GM23338 (cell line): ENCODE measurements at regions not wholly inside any gene's neighbourhood (a gene's known extent, or its start where the extent isn't known, plus 50 kb on each side); places are given as distances from the start of the nearest gene placed in this dataset.

Experiments used
- CREB1 ChIP-seq: fragments of 250-450 bp; sonication (Bioruptor Pico); IDR thresholded peaks from 2 replicates; pipeline ENCODE4 v1.5.0; 2020; ENCODE audit warnings: low read depth, mild to moderate bottlenecking, moderate library complexity
- EZH2 ChIP-seq: fragments of 200-600 bp; sonication (generic); IDR thresholded peaks from one replicate; pipeline ENCODE4 v1.8.0; 2017; ENCODE audit warnings: antibody characterized with exemption, mild to moderate bottlenecking, low read depth; ENCODE audit not compliant: unreplicated experiment
- EZH2phosphoT487 ChIP-seq: fragments of 200-600 bp; sonication (generic); IDR thresholded peaks from one replicate; pipeline ENCODE4 v1.8.1; 2018; ENCODE audit warnings: antibody characterized with exemption; ENCODE audit not compliant: unreplicated experiment
- NANOG ChIP-seq: IDR thresholded peaks from 2 replicates; pipeline ENCODE4 v1.6.1; 2016; ENCODE audit warnings: antibody characterized with exemption, borderline replicate concordance
- POLR2AphosphoS5 ChIP-seq: IDR thresholded peaks from 2 replicates; pipeline ENCODE4 v1.6.1; 2016; ENCODE audit warnings: antibody characterized with exemption, low read depth
- ZNF114 ChIP-seq: fragments of 250-450 bp; sonication (Bioruptor Pico); IDR thresholded peaks from 2 replicates; pipeline ENCODE4 v1.5.0; 2020; ENCODE audit warnings: mild to moderate bottlenecking, moderate library complexity
- ZNF331 ChIP-seq: fragments of 250-450 bp; sonication (Bioruptor Pico); IDR thresholded peaks from 2 replicates; pipeline ENCODE4 v1.5.0; 2020; ENCODE audit warnings: low read depth, mild to moderate bottlenecking, moderate library complexity
- TF ChIP-seq, protein P1 (sequence below): IDR thresholded peaks from one replicate; pipeline ENCODE4 v1.6.1; 2018; ENCODE audit warnings: antibody characterized with exemption; ENCODE audit not compliant: unreplicated experiment
- TF ChIP-seq, protein P2 (sequence below): IDR thresholded peaks from 2 replicates; pipeline ENCODE4 v1.6.1; 2016; ENCODE audit warnings: antibody characterized with exemption
- TF ChIP-seq, protein P3 (sequence below), 2 experiments: fragments of 200-600 bp in 1 of 2; sonication (generic) in 1 of 2; conservative IDR thresholded peaks; 2 replicates each; pipeline versions ENCODE4 v1.5.1 to v1.6.1; 2016 to 2017; ENCODE audit warnings: antibody characterized with exemption in 2 of 2, low read depth in 2 of 2, mild to moderate bottlenecking in 2 of 2, moderate library complexity in 1 of 2
- TF ChIP-seq, protein P4 (sequence below): fragments of 250-450 bp; sonication (Bioruptor Pico); IDR thresholded peaks from 2 replicates; pipeline ENCODE4 v1.5.0; 2020; ENCODE audit warnings: mild to moderate bottlenecking, moderate library complexity

DNA sequence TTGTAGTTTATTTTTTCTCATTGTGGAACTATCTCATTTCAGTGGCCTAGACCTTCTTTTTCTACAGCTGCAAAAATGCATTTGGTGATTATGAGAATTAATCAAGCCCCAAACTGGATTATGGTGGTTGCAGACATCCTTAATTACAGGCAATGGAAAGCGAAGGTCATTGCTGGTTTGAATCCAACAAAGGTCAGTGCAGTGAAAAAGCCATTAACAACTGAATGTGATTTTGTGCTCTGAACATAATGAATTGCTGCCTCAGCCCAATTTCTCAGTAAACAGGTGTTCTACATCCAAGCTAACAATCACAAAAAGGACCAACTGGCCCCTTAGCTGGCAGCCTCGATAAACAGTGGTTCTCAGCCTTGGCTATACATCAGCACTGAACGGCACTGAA is 260.1 kb upstream of the DPPA4 start:
- TF ChIP-seq, protein P1, sequence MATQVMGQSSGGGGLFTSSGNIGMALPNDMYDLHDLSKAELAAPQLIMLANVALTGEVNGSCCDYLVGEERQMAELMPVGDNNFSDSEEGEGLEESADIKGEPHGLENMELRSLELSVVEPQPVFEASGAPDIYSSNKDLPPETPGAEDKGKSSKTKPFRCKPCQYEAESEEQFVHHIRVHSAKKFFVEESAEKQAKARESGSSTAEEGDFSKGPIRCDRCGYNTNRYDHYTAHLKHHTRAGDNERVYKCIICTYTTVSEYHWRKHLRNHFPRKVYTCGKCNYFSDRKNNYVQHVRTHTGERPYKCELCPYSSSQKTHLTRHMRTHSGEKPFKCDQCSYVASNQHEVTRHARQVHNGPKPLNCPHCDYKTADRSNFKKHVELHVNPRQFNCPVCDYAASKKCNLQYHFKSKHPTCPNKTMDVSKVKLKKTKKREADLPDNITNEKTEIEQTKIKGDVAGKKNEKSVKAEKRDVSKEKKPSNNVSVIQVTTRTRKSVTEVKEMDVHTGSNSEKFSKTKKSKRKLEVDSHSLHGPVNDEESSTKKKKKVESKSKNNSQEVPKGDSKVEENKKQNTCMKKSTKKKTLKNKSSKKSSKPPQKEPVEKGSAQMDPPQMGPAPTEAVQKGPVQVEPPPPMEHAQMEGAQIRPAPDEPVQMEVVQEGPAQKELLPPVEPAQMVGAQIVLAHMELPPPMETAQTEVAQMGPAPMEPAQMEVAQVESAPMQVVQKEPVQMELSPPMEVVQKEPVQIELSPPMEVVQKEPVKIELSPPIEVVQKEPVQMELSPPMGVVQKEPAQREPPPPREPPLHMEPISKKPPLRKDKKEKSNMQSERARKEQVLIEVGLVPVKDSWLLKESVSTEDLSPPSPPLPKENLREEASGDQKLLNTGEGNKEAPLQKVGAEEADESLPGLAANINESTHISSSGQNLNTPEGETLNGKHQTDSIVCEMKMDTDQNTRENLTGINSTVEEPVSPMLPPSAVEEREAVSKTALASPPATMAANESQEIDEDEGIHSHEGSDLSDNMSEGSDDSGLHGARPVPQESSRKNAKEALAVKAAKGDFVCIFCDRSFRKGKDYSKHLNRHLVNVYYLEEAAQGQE, result no peak
- TF ChIP-seq, protein P2, sequence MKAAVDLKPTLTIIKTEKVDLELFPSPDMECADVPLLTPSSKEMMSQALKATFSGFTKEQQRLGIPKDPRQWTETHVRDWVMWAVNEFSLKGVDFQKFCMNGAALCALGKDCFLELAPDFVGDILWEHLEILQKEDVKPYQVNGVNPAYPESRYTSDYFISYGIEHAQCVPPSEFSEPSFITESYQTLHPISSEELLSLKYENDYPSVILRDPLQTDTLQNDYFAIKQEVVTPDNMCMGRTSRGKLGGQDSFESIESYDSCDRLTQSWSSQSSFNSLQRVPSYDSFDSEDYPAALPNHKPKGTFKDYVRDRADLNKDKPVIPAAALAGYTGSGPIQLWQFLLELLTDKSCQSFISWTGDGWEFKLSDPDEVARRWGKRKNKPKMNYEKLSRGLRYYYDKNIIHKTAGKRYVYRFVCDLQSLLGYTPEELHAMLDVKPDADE, result no peak
- no peak for TF ChIP-seq NANOG
- TF ChIP-seq, protein P3, sequence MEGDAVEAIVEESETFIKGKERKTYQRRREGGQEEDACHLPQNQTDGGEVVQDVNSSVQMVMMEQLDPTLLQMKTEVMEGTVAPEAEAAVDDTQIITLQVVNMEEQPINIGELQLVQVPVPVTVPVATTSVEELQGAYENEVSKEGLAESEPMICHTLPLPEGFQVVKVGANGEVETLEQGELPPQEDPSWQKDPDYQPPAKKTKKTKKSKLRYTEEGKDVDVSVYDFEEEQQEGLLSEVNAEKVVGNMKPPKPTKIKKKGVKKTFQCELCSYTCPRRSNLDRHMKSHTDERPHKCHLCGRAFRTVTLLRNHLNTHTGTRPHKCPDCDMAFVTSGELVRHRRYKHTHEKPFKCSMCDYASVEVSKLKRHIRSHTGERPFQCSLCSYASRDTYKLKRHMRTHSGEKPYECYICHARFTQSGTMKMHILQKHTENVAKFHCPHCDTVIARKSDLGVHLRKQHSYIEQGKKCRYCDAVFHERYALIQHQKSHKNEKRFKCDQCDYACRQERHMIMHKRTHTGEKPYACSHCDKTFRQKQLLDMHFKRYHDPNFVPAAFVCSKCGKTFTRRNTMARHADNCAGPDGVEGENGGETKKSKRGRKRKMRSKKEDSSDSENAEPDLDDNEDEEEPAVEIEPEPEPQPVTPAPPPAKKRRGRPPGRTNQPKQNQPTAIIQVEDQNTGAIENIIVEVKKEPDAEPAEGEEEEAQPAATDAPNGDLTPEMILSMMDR (conservative IDR thresholded peaks at IDR 0.05; ENCODE audit: low read depth in 2 of 2), result no peak
- no peak for TF ChIP-seq EZH2
- TF ChIP-seq POLR2AphosphoS5, result no peak
- TF ChIP-seq, protein P4, sequence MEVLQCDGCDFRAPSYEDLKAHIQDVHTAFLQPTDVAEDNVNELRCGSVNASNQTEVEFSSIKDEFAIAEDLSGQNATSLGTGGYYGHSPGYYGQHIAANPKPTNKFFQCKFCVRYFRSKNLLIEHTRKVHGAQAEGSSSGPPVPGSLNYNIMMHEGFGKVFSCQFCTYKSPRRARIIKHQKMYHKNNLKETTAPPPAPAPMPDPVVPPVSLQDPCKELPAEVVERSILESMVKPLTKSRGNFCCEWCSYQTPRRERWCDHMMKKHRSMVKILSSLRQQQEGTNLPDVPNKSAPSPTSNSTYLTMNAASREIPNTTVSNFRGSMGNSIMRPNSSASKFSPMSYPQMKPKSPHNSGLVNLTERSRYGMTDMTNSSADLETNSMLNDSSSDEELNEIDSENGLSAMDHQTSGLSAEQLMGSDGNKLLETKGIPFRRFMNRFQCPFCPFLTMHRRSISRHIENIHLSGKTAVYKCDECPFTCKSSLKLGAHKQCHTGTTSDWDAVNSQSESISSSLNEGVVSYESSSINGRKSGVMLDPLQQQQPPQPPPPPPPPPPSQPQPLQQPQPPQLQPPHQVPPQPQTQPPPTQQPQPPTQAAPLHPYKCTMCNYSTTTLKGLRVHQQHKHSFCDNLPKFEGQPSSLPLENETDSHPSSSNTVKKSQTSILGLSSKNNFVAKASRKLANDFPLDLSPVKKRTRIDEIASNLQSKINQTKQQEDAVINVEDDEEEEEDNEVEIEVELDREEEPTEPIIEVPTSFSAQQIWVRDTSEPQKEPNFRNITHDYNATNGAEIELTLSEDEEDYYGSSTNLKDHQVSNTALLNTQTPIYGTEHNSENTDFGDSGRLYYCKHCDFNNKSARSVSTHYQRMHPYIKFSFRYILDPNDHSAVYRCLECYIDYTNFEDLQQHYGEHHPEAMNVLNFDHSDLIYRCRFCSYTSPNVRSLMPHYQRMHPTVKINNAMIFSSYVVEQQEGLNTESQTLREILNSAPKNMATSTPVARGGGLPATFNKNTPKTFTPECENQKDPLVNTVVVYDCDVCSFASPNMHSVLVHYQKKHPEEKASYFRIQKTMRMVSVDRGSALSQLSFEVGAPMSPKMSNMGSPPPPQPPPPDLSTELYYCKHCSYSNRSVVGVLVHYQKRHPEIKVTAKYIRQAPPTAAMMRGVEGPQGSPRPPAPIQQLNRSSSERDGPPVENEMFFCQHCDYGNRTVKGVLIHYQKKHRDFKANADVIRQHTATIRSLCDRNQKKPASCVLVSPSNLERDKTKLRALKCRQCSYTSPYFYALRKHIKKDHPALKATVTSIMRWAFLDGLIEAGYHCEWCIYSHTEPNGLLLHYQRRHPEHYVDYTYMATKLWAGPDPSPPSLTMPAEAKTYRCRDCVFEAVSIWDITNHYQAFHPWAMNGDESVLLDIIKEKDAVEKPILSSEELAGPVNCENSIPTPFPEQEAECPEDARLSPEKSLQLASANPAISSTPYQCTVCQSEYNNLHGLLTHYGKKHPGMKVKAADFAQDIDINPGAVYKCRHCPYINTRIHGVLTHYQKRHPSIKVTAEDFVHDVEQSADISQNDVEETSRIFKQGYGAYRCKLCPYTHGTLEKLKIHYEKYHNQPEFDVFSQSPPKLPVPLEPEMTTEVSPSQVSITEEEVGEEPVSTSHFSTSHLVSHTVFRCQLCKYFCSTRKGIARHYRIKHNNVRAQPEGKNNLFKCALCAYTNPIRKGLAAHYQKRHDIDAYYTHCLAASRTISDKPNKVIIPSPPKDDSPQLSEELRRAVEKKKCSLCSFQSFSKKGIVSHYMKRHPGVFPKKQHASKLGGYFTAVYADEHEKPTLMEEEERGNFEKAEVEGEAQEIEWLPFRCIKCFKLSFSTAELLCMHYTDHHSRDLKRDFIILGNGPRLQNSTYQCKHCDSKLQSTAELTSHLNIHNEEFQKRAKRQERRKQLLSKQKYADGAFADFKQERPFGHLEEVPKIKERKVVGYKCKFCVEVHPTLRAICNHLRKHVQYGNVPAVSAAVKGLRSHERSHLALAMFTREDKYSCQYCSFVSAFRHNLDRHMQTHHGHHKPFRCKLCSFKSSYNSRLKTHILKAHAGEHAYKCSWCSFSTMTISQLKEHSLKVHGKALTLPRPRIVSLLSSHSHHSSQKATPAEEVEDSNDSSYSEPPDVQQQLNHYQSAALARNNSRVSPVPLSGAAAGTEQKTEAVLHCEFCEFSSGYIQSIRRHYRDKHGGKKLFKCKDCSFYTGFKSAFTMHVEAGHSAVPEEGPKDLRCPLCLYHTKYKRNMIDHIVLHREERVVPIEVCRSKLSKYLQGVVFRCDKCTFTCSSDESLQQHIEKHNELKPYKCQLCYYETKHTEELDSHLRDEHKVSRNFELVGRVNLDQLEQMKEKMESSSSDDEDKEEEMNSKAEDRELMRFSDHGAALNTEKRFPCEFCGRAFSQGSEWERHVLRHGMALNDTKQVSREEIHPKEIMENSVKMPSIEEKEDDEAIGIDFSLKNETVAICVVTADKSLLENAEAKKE (CRISPR knock-in tag), result no peak
- no peak for TF ChIP-seq EZH2phosphoT487
- TF ChIP-seq ZNF114 (CRISPR knock-in tag), result no peak
- TF ChIP-seq CREB1 (CRISPR knock-in tag), result no peak
- TF ChIP-seq ZNF331, result no peak
